ENCODE measurements at regions not wholly inside any gene's neighbourhood (a gene's known extent, or its start where the extent isn't known, plus 50 kb on each side); places are given as distances from the start of the nearest gene placed in this dataset.

DNA sequence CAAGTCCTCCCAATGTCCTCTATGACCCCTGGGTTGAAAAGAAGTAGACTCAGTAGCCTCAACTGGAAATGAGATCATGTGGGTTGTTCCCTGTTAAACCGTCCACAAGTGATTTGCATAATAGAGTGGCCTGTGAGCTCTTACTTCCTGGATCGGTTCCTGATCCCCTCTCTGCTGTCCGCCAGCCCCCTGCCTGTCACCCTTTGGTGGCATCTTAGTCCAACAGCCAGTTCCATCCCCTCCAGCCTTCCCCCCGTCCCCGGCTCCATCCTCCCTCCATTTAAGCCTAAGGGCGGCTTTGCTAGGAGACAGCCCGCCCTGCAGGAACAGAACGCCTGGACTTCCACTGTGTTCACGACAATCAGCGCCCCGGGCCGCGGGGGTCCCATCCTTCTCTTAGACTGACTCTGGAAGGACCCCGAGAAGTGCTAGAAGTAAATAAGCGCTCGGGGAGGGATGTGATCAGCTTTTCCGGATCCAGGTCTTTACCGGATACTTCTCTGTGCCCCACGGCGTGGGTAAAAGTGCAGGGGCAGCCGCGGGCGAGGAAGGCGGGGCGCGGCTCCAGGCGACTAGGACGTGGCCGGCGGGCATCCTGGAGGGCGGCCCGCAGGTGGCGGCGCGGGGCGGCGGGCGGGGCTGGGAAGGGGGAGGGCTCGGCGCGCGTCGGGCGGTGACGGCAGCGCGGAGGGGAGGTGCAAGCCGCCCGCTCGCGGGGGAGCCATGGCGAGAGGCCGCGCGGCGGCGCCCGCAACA, 51.2 kb upstream of the ULK4 start:
- DNase-seq, result peak; percentile 37 to 59 (median 50)

DNA sequence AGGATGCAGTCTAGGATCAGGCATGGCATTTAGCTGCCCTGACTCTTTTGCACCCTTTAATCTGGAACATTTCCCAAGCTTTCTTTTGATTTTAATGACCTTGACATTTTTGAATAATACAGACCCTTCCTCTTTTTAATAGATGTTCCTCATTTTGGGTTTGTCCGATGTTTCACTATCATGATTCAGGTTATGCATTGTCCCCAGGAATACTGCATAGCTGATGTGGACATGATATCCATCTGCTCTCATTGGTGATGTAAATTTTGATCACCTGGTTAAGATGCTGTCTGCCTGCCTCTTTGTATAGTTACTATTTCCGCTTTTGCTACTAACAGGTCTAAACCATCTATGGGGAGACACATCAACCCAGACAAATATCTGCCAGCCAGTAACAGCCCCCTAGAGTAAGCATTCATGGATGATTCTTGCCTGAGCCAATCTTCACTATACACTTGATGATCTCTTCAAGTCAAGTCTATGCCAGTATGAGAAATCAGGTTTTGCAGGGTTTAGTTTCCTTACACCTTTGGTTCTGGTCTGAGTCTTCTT, 50.6 kb upstream of the ULK4 start:
- no peak for DNase-seq

All from activated CD4-positive, CD25-positive, alpha-beta regulatory T cell (primary cell).